ENCODE measurements at regions not wholly inside any gene's neighbourhood (a gene's known extent, or its start where the extent isn't known, plus 50 kb on each side); places are given as distances from the start of the nearest gene placed in this dataset.

DNA sequence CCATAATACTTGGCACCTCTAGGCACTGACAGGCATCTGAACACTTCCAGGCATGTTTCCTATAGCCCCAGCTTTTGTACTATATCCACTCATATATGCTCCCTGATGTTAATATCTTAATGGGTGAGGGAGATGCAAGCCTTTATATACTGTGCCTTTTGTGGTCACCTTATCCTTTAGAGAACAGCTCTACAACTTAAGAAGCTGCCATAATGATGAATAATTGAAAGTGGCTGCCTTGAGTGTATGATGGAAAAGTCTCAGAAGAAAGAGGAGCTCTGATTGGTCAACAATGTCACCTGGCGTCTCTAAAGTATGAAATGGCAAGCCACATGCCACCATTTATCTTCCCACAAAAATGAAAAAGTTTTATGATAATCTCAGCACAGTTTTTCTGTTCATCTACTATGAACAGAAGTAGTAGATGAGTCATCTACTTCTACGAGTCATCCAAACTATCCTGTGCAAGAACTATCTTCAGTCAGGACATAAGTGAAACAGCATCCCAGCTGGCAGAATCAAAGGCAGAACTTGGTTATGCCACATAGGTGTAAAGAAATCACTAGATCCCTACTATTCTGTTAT is 997.9 kb upstream of the CELF4 start:
- TF ChIP-seq, protein P1, sequence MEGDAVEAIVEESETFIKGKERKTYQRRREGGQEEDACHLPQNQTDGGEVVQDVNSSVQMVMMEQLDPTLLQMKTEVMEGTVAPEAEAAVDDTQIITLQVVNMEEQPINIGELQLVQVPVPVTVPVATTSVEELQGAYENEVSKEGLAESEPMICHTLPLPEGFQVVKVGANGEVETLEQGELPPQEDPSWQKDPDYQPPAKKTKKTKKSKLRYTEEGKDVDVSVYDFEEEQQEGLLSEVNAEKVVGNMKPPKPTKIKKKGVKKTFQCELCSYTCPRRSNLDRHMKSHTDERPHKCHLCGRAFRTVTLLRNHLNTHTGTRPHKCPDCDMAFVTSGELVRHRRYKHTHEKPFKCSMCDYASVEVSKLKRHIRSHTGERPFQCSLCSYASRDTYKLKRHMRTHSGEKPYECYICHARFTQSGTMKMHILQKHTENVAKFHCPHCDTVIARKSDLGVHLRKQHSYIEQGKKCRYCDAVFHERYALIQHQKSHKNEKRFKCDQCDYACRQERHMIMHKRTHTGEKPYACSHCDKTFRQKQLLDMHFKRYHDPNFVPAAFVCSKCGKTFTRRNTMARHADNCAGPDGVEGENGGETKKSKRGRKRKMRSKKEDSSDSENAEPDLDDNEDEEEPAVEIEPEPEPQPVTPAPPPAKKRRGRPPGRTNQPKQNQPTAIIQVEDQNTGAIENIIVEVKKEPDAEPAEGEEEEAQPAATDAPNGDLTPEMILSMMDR (IDR thresholded peaks at IDR 0.05 in 8 of 11, conservative IDR thresholded peaks at IDR 0.05 in 3 of 11) = no peak
- no peak for TF ChIP-seq POLR2AphosphoS5 (IDR thresholded peaks at IDR 0.05)
- no peak for TF ChIP-seq POLR2A (IDR thresholded peaks at IDR 0.05)
